Activated naive CD8-positive, alpha-beta T cell treated with anti-CD3 and anti-CD28 coated beads for 36 hours (primary cell): ENCODE measurements at regions not wholly inside any gene's neighbourhood (a gene's known extent, or its start where the extent isn't known, plus 50 kb on each side); places are given as distances from the start of the nearest gene placed in this dataset.

Experiments used
- DNase-seq: peaks from one replicate; pipeline ENCODE4 v3.0.0; 2021
- H3K27ac Mint-ChIP-seq: one replicate; pipeline ENCODE4 v1.8.0; 2022; ENCODE audit warnings: mild to moderate bottlenecking, moderate library complexity, mixed read lengths
- H3K27me3 Mint-ChIP-seq: one replicate; pipeline ENCODE4 v1.8.0; 2022; ENCODE audit warnings: mild to moderate bottlenecking, mixed read lengths
- H3K36me3 Mint-ChIP-seq: one replicate; pipeline ENCODE4 v1.8.0; 2021; ENCODE audit warnings: mild to moderate bottlenecking, mixed read lengths
- H3K4me1 Mint-ChIP-seq: one replicate; pipeline ENCODE4 v1.8.0; 2021; ENCODE audit warnings: mixed read lengths
- H3K4me3 Mint-ChIP-seq: one replicate; pipeline ENCODE4 v1.8.0; 2022; ENCODE audit warnings: mild to moderate bottlenecking, moderate library complexity, mixed read lengths
- H3K9me3 Mint-ChIP-seq: one replicate; pipeline ENCODE4 v1.8.0; 2022; ENCODE audit warnings: mixed read lengths

- Mint-ChIP-seq H3K4me1 (peaks cover 13% of the 10 kb centered on the region), H3K4me3 (no peak overlapping the region), H3K27me3 (no peaks in the 10 kb centered on the region), H3K27ac (no peak overlapping the region), H3K36me3 (no peaks in the 10 kb centered on the region), H3K9me3 (no peaks in the 10 kb centered on the region)
- no peak for DNase-seq
These were observed 136.8 kb upstream of the RUNX3 start for GRCh38 chr1:25066731-25067517.

- H3K27me3 Mint-ChIP-seq, result no peaks in the 10 kb centered on the region
- no peaks in the 10 kb centered on the region for H3K36me3 Mint-ChIP-seq
- no peak overlapping the region for H3K27ac Mint-ChIP-seq
- no peak for DNase-seq
- no peak overlapping the region for H3K4me3 Mint-ChIP-seq
- H3K9me3 Mint-ChIP-seq, result no peaks in the 10 kb centered on the region
- peaks cover 13% of the 10 kb centered on the region for H3K4me1 Mint-ChIP-seq
These were observed 136.2 kb upstream of the RUNX3 start for GRCh38 chr1:25066256-25066655.

GRCh38 chr1:25065795-25066238 is 135.7 kb upstream of the RUNX3 start:
- Mint-ChIP-seq H3K4me3 (no peak overlapping the region), H3K36me3 (no peaks in the 10 kb centered on the region), H3K27me3 (no peaks in the 10 kb centered on the region), H3K4me1 (peaks cover 13% of the 10 kb centered on the region), H3K27ac (peak overlapping the region; percentile 11), H3K9me3 (no peaks in the 10 kb centered on the region)
- no peak for DNase-seq

GRCh38 chr1:25065321-25065721 is 135.2 kb upstream of the RUNX3 start:
- H3K27me3 Mint-ChIP-seq, result no peaks in the 10 kb centered on the region
- H3K9me3 Mint-ChIP-seq, result no peaks in the 10 kb centered on the region
- H3K27ac Mint-ChIP-seq, result peak overlapping the region; percentile 6
- H3K4me3 Mint-ChIP-seq, result no peak overlapping the region
- H3K36me3 Mint-ChIP-seq, result no peaks in the 10 kb centered on the region
- no peak for DNase-seq
- peaks cover 13% of the 10 kb centered on the region for H3K4me1 Mint-ChIP-seq

- peak; percentile 40 for DNase-seq
- Mint-ChIP-seq H3K27me3 (no peaks in the 10 kb centered on the region), H3K36me3 (no peaks in the 10 kb centered on the region), H3K27ac (no peak overlapping the region), H3K4me3 (no peak overlapping the region), H3K4me1 (peaks cover 13% of the 10 kb centered on the region), H3K9me3 (no peaks in the 10 kb centered on the region)
These were observed 134.6 kb upstream of the RUNX3 start for GRCh38 chr1:25064465-25065240.

- Mint-ChIP-seq H3K4me1 (peaks cover 13% of the 10 kb centered on the region), H3K9me3 (no peaks in the 10 kb centered on the region), H3K27me3 (no peaks in the 10 kb centered on the region), H3K4me3 (no peak overlapping the region), H3K36me3 (no peaks in the 10 kb centered on the region), H3K27ac (no peak overlapping the region)
- no peak for DNase-seq
These were observed 133.7 kb upstream of the RUNX3 start for GRCh38 chr1:25063591-25064416.

GRCh38 chr1:25062621-25063255 is 132.7 kb upstream of the RUNX3 start:
- DNase-seq, result no peak
- Mint-ChIP-seq H3K27me3 (peaks cover 3% of the 10 kb centered on the region), H3K4me3 (no peak overlapping the region), H3K9me3 (no peaks in the 10 kb centered on the region), H3K27ac (no peak overlapping the region), H3K4me1 (peaks cover 13% of the 10 kb centered on the region), H3K36me3 (no peaks in the 10 kb centered on the region)

- no peak for DNase-seq
- no peak overlapping the region for H3K27ac Mint-ChIP-seq
- peaks cover 3% of the 10 kb centered on the region for H3K27me3 Mint-ChIP-seq
- H3K4me1 Mint-ChIP-seq, result peaks cover 13% of the 10 kb centered on the region
- H3K36me3 Mint-ChIP-seq, result no peaks in the 10 kb centered on the region
- H3K4me3 Mint-ChIP-seq, result no peak overlapping the region
- H3K9me3 Mint-ChIP-seq, result no peaks in the 10 kb centered on the region
These were observed 131.4 kb upstream of the RUNX3 start for GRCh38 chr1:25061261-25061995.

- H3K27ac Mint-ChIP-seq, result no peak overlapping the region
- H3K36me3 Mint-ChIP-seq, result no peaks in the 10 kb centered on the region
- peaks cover 15% of the 10 kb centered on the region for H3K27me3 Mint-ChIP-seq
- no peaks in the 10 kb centered on the region for H3K9me3 Mint-ChIP-seq
- DNase-seq, result no peak
- no peak overlapping the region for H3K4me3 Mint-ChIP-seq
- H3K4me1 Mint-ChIP-seq, result no peaks in the 10 kb centered on the region
These were observed 127.1 kb upstream of the RUNX3 start for GRCh38 chr1:25057188-25057587.

- Mint-ChIP-seq H3K36me3 (no peaks in the 10 kb centered on the region), H3K27ac (no peak overlapping the region), H3K9me3 (no peaks in the 10 kb centered on the region), H3K27me3 (peaks cover 15% of the 10 kb centered on the region), H3K4me1 (no peaks in the 10 kb centered on the region), H3K4me3 (no peak overlapping the region)
- no peak for DNase-seq
These were observed 126.5 kb upstream of the RUNX3 start for GRCh38 chr1:25056536-25056935.

GRCh38 chr1:25055961-25056360 is 125.9 kb upstream of the RUNX3 start:
- Mint-ChIP-seq H3K36me3 (no peaks in the 10 kb centered on the region), H3K9me3 (no peaks in the 10 kb centered on the region), H3K4me3 (no peak overlapping the region), H3K4me1 (no peaks in the 10 kb centered on the region), H3K27ac (no peak overlapping the region), H3K27me3 (peaks cover 15% of the 10 kb centered on the region)
- DNase-seq, result no peak

- H3K27ac Mint-ChIP-seq, result no peak overlapping the region
- no peak overlapping the region for H3K4me3 Mint-ChIP-seq
- no peaks in the 10 kb centered on the region for H3K36me3 Mint-ChIP-seq
- peaks cover 15% of the 10 kb centered on the region for H3K27me3 Mint-ChIP-seq
- DNase-seq, result no peak
- H3K9me3 Mint-ChIP-seq, result no peaks in the 10 kb centered on the region
- H3K4me1 Mint-ChIP-seq, result no peaks in the 10 kb centered on the region
These were observed 125.3 kb upstream of the RUNX3 start for GRCh38 chr1:25055324-25055780.

- H3K27me3 Mint-ChIP-seq, result peaks cover 15% of the 10 kb centered on the region
- no peaks in the 10 kb centered on the region for H3K9me3 Mint-ChIP-seq
- no peak for DNase-seq
- H3K4me1 Mint-ChIP-seq, result no peaks in the 10 kb centered on the region
- H3K27ac Mint-ChIP-seq, result no peak overlapping the region
- no peaks in the 10 kb centered on the region for H3K36me3 Mint-ChIP-seq
- no peak overlapping the region for H3K4me3 Mint-ChIP-seq
These were observed 124.6 kb upstream of the RUNX3 start for GRCh38 chr1:25054526-25055323.
